ENCODE measurements at regions not wholly inside any gene's neighbourhood (a gene's known extent, or its start where the extent isn't known, plus 50 kb on each side); places are given as distances from the start of the nearest gene placed in this dataset.

GRCh38 chr21:32163386-32163785, 115.5 kb downstream of the MIS18A start:
- Mint-ChIP-seq H3K27ac (0 out of 7 replicates have a peak overlapping the region, but pooled peaks of 1 of the 3 experiments have one; percentile 1), H3K4me3 (no peak overlapping the region), H3K9me3 (peaks cover 4 to 6% of the 10 kb centered on the region in 2 experiments; a peak in 1 of 5 replicates), H3K36me3 (ENCODE audit: insufficient read depth in 1 of 3, low read depth in 3 of 3) (no peaks in the 10 kb centered on the region), H3K27me3 (ENCODE audit: low read depth) (no peaks in the 10 kb centered on the region), H3K4me1 (peaks cover 0 to 5% of the 10 kb centered on the region in 2 experiments; a peak in 3 of 4 replicates)
- no peak overlapping the region for H2AK5ac ChIP-seq (ENCODE audit: insufficient read length, low read length)
- TF ChIP-seq, protein P1, sequence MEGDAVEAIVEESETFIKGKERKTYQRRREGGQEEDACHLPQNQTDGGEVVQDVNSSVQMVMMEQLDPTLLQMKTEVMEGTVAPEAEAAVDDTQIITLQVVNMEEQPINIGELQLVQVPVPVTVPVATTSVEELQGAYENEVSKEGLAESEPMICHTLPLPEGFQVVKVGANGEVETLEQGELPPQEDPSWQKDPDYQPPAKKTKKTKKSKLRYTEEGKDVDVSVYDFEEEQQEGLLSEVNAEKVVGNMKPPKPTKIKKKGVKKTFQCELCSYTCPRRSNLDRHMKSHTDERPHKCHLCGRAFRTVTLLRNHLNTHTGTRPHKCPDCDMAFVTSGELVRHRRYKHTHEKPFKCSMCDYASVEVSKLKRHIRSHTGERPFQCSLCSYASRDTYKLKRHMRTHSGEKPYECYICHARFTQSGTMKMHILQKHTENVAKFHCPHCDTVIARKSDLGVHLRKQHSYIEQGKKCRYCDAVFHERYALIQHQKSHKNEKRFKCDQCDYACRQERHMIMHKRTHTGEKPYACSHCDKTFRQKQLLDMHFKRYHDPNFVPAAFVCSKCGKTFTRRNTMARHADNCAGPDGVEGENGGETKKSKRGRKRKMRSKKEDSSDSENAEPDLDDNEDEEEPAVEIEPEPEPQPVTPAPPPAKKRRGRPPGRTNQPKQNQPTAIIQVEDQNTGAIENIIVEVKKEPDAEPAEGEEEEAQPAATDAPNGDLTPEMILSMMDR (conservative IDR thresholded peaks at IDR 0.05) = peak; percentile 41; the same call in 2 of the 3 replicates
- H3K4me1 ChIP-seq (ENCODE audit: insufficient read depth, low read length) = no peaks in the 10 kb centered on the region
- H2BK15ac ChIP-seq (ENCODE audit: low read depth, low read length) = no peak overlapping the region
- no peak overlapping the region for H3K56ac ChIP-seq (ENCODE audit: insufficient read length, low read depth, low read length)
- WGBS (ENCODE audit: extremely low coverage, insufficient read length, low lambda C conversion rate) = no CpG with 5 or more reads among the region's 2 CpGs
- no peaks in the 10 kb centered on the region for H3K79me2 ChIP-seq (ENCODE audit: insufficient read depth, low read length)
- DNase-seq = no peak
- no peak overlapping the region for H3K18ac ChIP-seq (ENCODE audit: insufficient read length, low read depth, low read length)
- no peak overlapping the region for H4K91ac ChIP-seq (ENCODE audit: insufficient read length, low read depth, low read length)
- H2BK5ac ChIP-seq (ENCODE audit: insufficient read length, low read length) = no peak overlapping the region
- H3K23me2 ChIP-seq (ENCODE audit: insufficient read length, low read depth, low read length, poor library complexity, severe bottlenecking) = no peaks in the 10 kb centered on the region
- no peaks in the 10 kb centered on the region for H3K79me1 ChIP-seq (ENCODE audit: insufficient read depth, low read depth, low read length, poor library complexity, severe bottlenecking)
- H3K23ac ChIP-seq (ENCODE audit: insufficient read length, low read depth, low read length) = no peak overlapping the region
- no peak overlapping the region for H3K27ac ChIP-seq (ENCODE audit: insufficient read length, low read depth, low read length)
- no peak overlapping the region for H3K9ac ChIP-seq (ENCODE audit: extremely low read depth, insufficient read length, low read length)
- H4K5ac ChIP-seq (ENCODE audit: insufficient read length, low read depth, low read length) = no peak overlapping the region
- H2BK120ac ChIP-seq (ENCODE audit: low read depth, low read length, poor library complexity, severe bottlenecking) = no peak overlapping the region
- H3K9me3 ChIP-seq (ENCODE audit: control insufficient read depth, low read depth, low read length) = no peaks in the 10 kb centered on the region
- no peak overlapping the region for H2AFZ ChIP-seq (ENCODE audit: low read length)
- H3K14ac ChIP-seq (ENCODE audit: insufficient read depth, low read length) = no peak overlapping the region
- no peak overlapping the region for H3T11ph ChIP-seq (ENCODE audit: low read length)
- no peaks in the 10 kb centered on the region for H4K20me1 ChIP-seq (ENCODE audit: control insufficient read depth, insufficient read depth, insufficient read length)
- no peak overlapping the region for H2BK12ac ChIP-seq (ENCODE audit: insufficient read length, low read depth, low read length)
- no peak overlapping the region for H4K8ac ChIP-seq (replicated peaks; ENCODE audit: insufficient read length, low read depth, low read length)
- H3K4ac ChIP-seq (ENCODE audit: low read depth, low read length) = no peak overlapping the region
- H2BK20ac ChIP-seq (ENCODE audit: low read depth, low read length, poor library complexity, severe bottlenecking) = no peak overlapping the region
- H3K4me2 ChIP-seq (ENCODE audit: insufficient read depth, insufficient read length, low read length) = no peak overlapping the region
- H3K27me3 ChIP-seq (ENCODE audit: insufficient read depth, low read length) = no peaks in the 10 kb centered on the region
